ENCODE measurements at regions not wholly inside any gene's neighbourhood (a gene's known extent, or its start where the extent isn't known, plus 50 kb on each side); places are given as distances from the start of the nearest gene placed in this dataset.

DNA sequence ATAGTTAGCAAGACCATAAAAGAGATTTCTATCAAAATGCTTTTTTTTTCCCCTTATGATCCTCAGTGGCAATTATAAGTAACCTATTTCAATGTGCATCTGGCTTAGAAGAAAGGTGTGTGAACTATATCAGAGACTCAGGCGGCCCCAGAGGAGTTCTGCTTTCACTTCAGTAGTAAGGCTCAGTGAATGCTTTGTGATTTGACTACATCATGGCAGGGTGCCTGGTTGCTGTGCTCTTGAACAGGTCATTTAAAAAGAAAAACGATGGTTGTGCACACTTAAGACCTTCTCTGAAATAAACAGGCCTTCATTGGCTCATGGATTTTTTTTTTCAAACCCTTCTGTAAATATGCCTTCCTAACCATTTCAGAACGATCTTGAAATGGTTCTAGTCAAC is 400.4 kb upstream of the RARB start:
- H3K9me3 ChIP-seq (ENCODE audit: control insufficient read depth, low read depth, low read length): no peaks in the 10 kb centered on the region
- dilution Hi-C loops (cut with MboI; ENCODE audit: extremely low pct_ligation_motif_present, low sequenced_read_pairs): no loop called here
- FAIRE-seq: no peak
- H3K79me2 ChIP-seq (ENCODE audit: control insufficient read depth, insufficient read depth, low read length): no peaks in the 10 kb centered on the region
- H3K9me1 ChIP-seq (ENCODE audit: control insufficient read depth, extremely low read depth, insufficient read depth, low read length): no peaks in the 10 kb centered on the region
- no peak overlapping the region for H3K9ac ChIP-seq (ENCODE audit: control insufficient read depth, extremely low read depth, insufficient read depth, low read length)
- no peaks in the 10 kb centered on the region for H3K27me3 ChIP-seq (ENCODE audit: control insufficient read depth, extremely low read depth, insufficient read depth, low read length)
- no peak overlapping the region for H3K4me3 ChIP-seq (ENCODE audit: control insufficient read depth in 2 of 3, extremely low read depth in 1 of 3, insufficient read depth in 2 of 3, low read depth in 1 of 3, low read length in 3 of 3)
- no peak overlapping the region for H3K27ac ChIP-seq (ENCODE audit: control insufficient read depth, insufficient read depth, low read length)
- no peaks in the 10 kb centered on the region for H3K4me1 ChIP-seq (ENCODE audit: control insufficient read depth, extremely low read depth, insufficient read depth, low read length)
- H3K36me3 ChIP-seq (ENCODE audit: control insufficient read depth in 2 of 2, extremely low read depth in 1 of 2, insufficient read depth in 2 of 2, low read length in 2 of 2): no peaks in the 10 kb centered on the region
- TF ChIP-seq, protein P1, sequence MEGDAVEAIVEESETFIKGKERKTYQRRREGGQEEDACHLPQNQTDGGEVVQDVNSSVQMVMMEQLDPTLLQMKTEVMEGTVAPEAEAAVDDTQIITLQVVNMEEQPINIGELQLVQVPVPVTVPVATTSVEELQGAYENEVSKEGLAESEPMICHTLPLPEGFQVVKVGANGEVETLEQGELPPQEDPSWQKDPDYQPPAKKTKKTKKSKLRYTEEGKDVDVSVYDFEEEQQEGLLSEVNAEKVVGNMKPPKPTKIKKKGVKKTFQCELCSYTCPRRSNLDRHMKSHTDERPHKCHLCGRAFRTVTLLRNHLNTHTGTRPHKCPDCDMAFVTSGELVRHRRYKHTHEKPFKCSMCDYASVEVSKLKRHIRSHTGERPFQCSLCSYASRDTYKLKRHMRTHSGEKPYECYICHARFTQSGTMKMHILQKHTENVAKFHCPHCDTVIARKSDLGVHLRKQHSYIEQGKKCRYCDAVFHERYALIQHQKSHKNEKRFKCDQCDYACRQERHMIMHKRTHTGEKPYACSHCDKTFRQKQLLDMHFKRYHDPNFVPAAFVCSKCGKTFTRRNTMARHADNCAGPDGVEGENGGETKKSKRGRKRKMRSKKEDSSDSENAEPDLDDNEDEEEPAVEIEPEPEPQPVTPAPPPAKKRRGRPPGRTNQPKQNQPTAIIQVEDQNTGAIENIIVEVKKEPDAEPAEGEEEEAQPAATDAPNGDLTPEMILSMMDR (optimal IDR thresholded peaks at IDR 0.05 in 1 of 3, IDR thresholded peaks at IDR 0.05 in 1 of 3, conservative IDR thresholded peaks at IDR 0.05 in 1 of 3; ENCODE audit: extremely low read depth in 1 of 3, insufficient read depth in 2 of 3, low read length in 3 of 3): no peak
- no peak for TF ChIP-seq EZH2 (IDR thresholded peaks at IDR 0.05; ENCODE audit: low read length)
- no peak overlapping the region for H2AFZ ChIP-seq (ENCODE audit: control insufficient read depth, low read length)
- no peak overlapping the region for H3K4me2 ChIP-seq (ENCODE audit: control insufficient read depth, extremely low read depth, insufficient read depth, low read depth, low read length)
- H4K20me1 ChIP-seq (ENCODE audit: control insufficient read depth, extremely low read depth, insufficient read depth, low read length): no peaks in the 10 kb centered on the region
- no peak for DNase-seq (ENCODE audit: low read depth, low spot score)

GRCh38 chr3:25029820-25030219 is 398.2 kb upstream of the RARB start:
- Histone ChIP-seq H3K4me2 (ENCODE audit: control insufficient read depth, extremely low read depth, insufficient read depth, low read depth, low read length) (no peak overlapping the region), H3K4me3 (ENCODE audit: control insufficient read depth in 2 of 3, extremely low read depth in 1 of 3, insufficient read depth in 2 of 3, low read depth in 1 of 3, low read length in 3 of 3) (no peak overlapping the region), H4K20me1 (ENCODE audit: control insufficient read depth, extremely low read depth, insufficient read depth, low read length) (no peaks in the 10 kb centered on the region), H2AFZ (ENCODE audit: control insufficient read depth, low read length) (no peak overlapping the region), H3K79me2 (ENCODE audit: control insufficient read depth, insufficient read depth, low read length) (no peaks in the 10 kb centered on the region), H3K4me1 (ENCODE audit: control insufficient read depth, extremely low read depth, insufficient read depth, low read length) (no peaks in the 10 kb centered on the region), H3K9me1 (ENCODE audit: control insufficient read depth, extremely low read depth, insufficient read depth, low read length) (no peaks in the 10 kb centered on the region), H3K9me3 (ENCODE audit: control insufficient read depth, low read depth, low read length) (no peaks in the 10 kb centered on the region), H3K27ac (ENCODE audit: control insufficient read depth, insufficient read depth, low read length) (no peak overlapping the region), H3K36me3 (ENCODE audit: control insufficient read depth in 2 of 2, extremely low read depth in 1 of 2, insufficient read depth in 2 of 2, low read length in 2 of 2) (no peaks in the 10 kb centered on the region), H3K27me3 (ENCODE audit: control insufficient read depth, extremely low read depth, insufficient read depth, low read length) (no peaks in the 10 kb centered on the region), H3K9ac (ENCODE audit: control insufficient read depth, extremely low read depth, insufficient read depth, low read length) (no peak overlapping the region)
- FAIRE-seq (no peak), DNase-seq (ENCODE audit: low read depth, low spot score) (no peak)
- dilution Hi-C loops (cut with MboI; ENCODE audit: extremely low pct_ligation_motif_present, low sequenced_read_pairs): no loop called here
- TF ChIP-seq EZH2 (IDR thresholded peaks at IDR 0.05; ENCODE audit: low read length): no peak
- TF ChIP-seq, protein P1 (optimal IDR thresholded peaks at IDR 0.05 in 1 of 3, IDR thresholded peaks at IDR 0.05 in 1 of 3, conservative IDR thresholded peaks at IDR 0.05 in 1 of 3; ENCODE audit: extremely low read depth in 1 of 3, insufficient read depth in 2 of 3, low read length in 3 of 3): no peak
